Adrenal gland (tissue), 5 donors: ENCODE measurements at regions not wholly inside any gene's neighbourhood (a gene's known extent, or its start where the extent isn't known, plus 50 kb on each side); places are given as distances from the start of the nearest gene placed in this dataset.

Source experiments
- CTCF ChIP-seq, 6 experiments: fragments of 450-650 bp in 4 of 6; fragments of 200-600 bp in 2 of 6; sonication (generic) in 1 of 6; IDR thresholded peaks; 1 replicate in 5 of 6; 2 replicates in 1 of 6; pipeline versions ENCODE4 v1.5.1 to v1.8.0; 2016 to 2021; ENCODE audit warnings: antibody characterized with exemption in 6 of 6, mild to moderate bottlenecking in 2 of 6, moderate library complexity in 1 of 6
- POLR2A ChIP-seq, 2 donors: fragments of 450-650 bp; IDR thresholded peaks; one replicate each; pipeline ENCODE4 v1.6.1; 2017; ENCODE audit warnings: antibody characterized with exemption in 2 of 2, mild to moderate bottlenecking in 2 of 2, moderate library complexity in 1 of 2
- donor health status: DM: no; HTN: no; CAD: no.

DNA sequence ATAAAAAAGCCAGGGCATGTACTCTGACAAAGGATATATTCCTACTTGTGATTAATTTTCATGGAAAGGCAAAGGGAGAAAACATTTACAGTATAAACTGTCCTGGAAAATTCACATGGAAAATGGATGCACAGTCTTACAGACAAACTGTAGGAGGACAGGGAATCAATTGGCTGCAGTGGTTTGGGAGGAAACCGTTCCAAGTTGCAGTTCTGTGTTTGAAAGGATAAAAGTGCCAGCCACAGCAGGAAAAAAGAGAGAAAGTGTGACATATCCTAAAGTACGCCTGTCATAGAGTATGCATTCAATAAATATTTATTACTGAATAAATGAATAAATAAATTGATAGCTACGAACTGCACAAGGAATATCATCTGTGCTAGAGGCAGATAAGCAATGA is 462.9 kb downstream of the RAB38 start:
- no peak for TF ChIP-seq POLR2A (IDR thresholded peaks at IDR 0.05)
- TF ChIP-seq CTCF (IDR thresholded peaks at IDR 0.05) = no peak
